GM21423 (cell line): ENCODE measurements at regions not wholly inside any gene's neighbourhood (a gene's known extent, or its start where the extent isn't known, plus 50 kb on each side); places are given as distances from the start of the nearest gene placed in this dataset.

Source experiments
- ATAC-seq: cut with Tn5 transposase; IDR thresholded peaks from one replicate; pipeline ENCODE4 v1.9.1; 2021; ENCODE audit warnings: mild to moderate bottlenecking, moderate library complexity; ENCODE audit not compliant: unreplicated experiment

DNA sequence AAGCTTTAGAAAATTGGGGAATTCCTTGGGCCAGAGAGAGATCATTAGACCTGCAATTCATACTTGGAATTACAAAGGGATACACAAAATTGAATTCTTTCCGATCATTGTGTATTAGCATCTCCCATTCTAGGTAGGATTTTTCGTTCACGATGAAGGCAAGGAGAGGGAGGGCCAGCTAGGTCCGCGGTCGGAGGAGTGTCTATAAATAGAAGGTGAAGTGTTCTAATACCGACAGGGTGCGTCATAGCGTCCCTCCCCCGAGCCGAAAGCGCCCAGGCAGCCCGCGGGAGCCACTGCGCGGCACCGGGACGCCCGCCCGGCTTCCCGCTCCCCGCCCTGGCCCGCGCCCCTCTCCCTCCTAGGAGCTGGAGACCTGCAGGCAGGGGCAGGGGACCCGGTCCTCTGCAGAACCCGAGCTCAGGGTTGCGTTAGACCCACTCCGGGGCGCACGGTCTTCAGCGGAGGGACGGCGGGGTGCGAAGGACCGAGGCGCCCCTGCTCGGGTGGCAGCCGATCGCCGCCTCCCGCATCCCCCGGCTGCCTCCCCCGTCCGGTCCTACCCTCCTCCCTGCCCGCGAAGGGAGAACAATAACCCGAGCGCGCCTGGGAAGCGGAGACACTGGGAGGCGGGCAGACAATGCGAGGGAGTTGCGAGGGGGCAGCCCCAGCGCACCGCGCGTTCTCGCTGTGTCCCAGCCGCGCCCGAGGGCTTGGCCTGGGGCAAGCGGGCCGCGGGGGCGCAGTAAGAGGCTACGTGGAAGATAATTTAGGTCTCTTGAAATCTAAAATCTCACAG lies 114.2 kb upstream of the SERTAD2 start:
- ATAC-seq = peak; percentile 86

DNA sequence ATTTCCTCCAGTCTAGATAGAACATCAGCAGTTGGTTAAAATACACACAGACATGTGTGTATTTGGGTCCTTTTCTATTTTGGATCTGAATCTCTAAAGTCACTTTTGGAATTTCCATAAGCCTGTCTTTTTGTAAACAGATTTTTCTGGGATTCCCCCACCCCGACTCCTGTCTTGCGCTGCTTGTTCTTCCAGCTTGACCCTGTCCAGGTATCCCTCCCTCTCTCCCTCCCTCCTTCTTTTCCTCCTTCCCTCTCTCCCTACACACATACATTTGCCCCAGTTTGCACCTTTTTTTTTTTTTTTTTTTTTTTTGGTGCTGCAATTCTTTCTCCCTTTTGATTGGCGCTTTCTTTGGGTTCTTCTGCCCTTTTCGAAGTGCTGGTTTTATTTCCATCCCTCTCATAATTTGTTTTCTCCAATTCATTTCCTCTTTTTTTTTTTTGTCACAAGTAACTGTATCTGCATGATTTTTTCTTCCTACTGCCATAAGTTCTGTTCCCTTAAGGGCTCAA lies 114.8 kb upstream of the SERTAD2 start:
- ATAC-seq = no peak

DNA sequence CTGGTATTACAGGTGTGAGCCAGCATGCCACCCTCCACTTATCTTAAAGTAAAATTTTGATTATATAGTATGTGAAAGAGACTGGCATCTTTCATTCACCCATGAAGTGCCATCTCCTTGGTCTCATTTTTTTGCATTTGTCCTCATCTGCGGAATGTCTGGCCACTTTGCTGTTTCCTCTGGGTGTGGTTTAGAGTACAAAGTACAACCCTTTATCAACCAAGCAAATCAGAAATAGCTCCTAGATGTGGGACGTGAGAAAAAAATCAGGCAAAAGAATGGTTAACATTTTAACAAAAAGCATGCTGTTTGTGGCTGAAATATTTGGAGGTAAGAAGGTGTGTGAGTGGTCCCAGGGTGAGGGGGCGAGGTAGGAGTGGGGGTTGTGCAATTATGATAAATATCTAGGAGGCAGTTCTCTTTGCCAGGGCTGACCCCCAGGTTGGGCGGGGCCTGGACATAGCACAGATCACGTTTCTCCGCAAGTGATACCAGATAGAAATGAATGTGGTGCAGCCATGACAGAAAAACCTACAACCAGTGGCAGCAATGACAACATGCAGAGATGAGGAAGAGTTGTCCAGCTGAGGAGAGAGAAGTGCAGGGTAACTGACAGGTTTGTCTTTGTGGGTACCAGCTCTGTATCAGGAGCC lies 115.8 kb upstream of the SERTAD2 start:
- no peak for ATAC-seq

DNA sequence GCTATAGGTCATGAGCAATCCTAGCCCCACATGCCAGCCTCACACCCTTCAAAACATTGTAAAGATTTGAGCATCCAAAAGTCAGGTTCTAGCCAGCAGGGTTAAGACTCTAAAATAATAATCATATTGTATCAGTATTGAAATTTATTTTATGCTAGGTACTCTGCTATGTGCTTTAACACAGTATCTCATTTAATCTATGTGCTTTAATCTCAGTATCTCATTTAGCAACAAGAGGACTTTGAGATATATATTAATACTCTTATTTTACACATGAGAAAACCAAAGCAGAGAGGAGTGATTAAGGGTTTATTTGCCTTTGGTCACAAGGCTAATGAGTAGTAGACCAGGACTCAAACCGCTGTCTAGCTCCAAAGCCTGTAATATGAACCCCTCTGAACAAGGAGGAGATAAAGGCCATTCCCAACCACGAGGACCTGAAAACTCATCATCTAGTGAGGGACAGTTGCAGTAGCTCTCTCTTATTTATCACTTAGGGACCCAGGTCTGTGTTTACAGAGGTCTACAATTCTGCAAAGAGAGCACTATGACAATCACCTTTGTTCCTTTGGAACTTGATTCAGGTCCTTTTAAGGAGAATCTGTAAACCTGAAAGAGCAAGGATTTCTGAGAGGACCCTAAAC lies 116.5 kb upstream of the SERTAD2 start:
- no peak for ATAC-seq

DNA sequence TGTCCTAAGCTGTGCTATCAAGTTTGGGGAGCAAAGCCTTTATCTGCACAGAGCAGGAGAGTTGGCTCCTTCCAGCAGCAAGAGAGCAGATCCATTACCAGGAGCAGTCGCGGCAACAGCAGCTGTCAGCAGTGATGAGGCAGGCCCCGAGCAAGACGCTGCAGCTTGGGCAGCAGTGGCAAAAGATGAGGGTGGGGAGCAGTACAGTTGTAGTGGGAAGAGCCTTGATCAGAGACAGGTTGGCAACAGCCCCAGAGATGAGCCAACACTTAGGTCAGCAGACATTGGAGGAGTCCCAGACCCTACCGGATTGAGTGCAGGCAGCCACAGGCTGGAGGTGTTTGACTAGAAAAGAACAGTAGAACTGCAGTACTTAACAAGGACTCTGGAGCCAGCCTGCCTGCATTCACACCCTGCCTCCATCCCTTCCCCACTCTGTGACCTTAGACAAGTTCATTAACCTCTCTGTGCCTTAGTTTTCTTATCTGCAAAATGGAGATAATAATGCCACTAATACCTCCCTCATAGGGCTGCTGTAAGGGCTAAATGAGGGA lies 117.1 kb upstream of the SERTAD2 start:
- ATAC-seq = no peak

DNA sequence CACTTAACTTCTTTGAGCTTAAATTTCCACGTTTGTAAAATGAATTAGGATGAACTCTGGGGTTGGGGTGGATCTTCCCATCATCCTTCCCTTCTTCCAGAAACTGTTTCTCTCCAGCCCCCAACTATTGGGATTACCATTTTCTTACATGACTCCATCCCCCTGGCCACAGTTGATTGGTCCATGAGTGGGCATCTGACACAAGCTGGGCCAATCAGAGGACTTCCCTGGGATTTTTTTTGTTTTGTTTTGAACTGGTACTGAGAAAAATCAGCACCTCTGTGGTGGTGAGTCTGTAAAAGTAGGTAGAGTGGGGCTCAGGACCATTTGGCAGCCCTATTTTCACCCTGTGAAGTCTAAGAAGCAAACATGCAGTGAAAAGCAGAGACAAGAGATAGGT lies 118.0 kb upstream of the SERTAD2 start:
- ATAC-seq = no peak

DNA sequence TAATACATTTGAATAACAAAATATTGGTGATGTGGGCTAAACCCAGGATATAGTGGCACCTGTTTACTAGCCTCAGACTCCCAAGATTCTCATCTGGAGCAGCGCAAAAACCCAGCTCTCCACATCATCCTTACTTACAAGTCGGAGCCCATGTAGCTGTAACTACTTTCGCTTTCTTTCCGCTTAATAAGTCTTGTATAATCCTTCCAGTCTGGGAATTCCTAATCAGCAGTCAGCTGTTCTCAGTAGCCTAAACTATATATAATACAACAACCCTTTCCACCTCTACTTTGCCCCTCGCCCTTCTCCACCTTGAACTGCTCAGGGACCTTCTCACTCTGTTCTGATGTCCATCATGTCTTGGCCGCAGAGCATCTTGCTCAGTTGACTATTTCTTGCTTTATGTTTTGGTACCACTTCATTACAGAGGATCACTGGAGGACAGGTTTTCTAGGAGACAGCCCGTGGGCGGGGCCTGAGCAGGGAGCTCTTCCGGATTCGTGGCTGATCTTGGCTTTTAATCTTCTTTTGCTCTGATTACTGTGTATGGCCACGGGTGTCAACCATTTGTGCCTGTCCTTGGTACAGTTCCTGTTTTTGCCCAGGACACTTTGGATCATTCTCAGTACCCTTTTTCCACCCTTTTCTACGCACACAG lies 119.9 kb upstream of the SERTAD2 start:
- ATAC-seq = no peak

DNA sequence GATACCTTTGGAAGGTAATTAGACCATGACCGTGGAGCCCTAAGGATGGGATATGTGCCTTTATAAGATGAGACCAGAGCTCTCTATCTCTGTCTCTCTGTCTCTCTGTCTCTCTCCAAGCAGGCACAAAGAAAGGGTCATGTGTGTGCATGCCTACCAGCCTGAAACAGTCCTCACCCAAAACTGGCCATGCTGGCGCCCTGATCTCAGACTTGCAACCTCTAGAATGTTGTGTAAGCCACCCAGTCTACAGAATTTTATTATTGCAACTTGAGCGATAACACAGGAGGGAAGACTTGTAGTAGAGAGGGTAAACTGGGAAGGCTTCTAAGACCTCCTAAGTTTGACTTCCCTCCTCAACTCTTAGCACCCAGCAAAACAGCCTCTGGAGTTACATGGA lies 124.1 kb upstream of the SERTAD2 start:
- ATAC-seq = no peak

DNA sequence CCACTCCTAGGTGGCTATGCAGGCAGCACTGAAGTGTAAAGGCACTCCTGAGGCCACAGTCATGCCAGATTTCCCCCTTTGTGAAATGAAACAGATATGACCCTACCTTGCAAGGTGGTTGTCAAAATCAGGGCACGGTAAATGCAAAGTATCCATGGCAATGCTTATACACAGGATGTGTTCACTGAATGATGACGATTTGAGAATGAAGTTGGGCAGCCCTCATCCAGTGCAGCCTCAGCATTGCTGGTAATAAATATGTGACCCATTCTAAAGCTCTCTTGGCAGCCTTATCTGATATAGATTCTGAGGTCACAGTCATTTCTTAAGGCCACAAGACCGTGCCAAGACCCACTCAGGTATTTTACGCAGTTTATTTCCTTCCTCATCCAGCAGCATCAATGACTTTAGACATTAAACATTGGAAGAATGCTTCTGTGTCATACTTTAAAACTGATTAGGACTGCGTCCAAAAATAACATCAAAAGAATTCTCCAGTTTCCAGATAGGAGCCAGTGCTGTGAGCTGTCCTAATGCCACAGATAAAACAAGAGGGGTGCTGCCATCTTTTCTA lies 125.5 kb upstream of the SERTAD2 start:
- no peak for ATAC-seq

DNA sequence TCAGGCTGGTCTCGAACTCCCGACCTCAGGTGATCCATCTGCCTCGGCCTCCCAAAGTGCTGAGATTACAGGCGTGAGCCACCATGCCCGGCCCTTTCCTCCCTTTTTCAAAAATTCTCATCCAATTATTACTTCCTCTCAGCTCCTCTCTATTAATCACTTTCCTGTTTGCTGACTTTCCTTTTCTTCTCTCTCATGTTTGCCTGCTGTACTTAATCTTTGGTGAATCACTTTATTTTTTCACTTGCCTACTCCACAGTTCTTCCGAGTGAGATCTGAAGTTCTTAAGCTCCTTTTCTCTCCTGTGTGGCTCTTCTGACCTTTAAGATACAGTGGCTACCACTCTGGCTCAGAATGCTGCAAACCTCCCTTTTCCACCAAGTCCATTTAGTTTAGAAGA lies 126.3 kb upstream of the SERTAD2 start:
- ATAC-seq = no peak

DNA sequence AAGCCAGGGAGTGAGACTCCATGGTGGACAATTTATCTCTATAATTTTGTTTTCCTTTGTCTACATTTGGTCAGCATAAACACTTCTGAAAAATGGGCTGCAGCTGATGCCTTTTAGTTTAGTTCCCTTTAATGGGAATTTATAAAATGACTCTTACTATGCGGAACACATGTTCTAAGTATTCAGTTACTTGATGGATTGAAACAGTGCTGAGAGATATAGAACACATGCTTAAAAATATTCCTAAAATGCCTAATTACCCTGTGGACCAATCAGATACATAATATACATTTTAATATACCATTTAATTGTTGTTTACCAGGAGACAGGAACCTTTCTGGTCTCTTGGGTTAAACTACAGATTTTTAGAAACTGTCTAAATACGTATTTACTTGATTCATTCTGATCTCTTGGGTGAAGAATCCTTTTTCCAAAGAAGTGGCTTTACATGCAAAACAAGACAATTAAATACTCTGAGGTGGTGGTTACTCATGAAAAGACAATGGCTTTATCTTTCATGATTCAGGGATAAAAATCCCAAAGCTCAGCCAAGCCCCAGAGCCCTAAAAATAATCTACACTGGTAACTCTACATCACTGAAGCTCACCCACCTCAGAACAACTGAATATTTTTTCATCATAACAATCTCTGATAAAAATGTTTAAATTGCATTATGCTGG lies 128.1 kb upstream of the SERTAD2 start:
- ATAC-seq = no peak

DNA sequence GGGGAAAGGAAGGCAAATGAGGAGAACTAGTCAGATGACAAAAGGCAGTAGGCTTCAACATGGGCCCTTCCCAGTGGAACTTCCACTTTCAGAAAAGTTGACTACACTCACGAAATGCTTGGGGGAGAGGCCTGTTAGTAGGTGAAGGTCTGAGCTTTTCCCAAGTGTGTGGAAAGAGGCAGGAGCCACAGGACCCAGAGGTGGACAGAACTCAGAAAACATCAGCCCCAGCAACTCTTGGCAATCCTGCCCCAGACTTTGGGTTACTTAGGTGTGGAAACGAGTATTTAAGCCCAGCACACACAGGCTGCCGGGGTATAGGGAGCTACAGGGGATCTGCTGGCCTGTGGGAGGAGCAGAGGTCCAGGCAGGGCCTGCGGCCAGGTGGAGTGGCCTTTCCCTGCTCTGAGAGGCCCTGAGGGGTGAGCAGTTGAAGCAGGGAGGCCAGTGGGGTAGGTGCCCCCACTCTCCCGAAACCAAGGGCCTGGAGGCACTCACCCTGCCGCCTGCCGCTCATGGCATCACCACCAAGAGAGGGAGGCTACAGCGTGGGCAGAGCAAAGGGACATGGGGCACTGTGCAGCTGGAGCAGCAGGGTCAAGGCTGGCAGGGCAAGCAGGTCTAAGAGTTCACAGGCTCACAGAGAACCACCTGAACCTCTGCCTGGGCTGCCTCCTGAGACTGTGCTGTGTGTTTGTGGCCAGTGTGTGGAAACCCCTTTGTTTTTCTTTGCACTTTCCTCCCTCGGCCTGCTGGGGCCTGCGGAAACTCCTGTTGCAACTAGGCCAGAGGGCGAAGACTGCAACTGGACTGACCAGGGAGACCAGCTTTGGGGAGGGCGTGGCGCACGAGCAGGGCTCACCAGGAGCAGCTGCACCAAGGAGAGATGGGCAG lies 130.7 kb upstream of the SERTAD2 start:
- no peak for ATAC-seq

DNA sequence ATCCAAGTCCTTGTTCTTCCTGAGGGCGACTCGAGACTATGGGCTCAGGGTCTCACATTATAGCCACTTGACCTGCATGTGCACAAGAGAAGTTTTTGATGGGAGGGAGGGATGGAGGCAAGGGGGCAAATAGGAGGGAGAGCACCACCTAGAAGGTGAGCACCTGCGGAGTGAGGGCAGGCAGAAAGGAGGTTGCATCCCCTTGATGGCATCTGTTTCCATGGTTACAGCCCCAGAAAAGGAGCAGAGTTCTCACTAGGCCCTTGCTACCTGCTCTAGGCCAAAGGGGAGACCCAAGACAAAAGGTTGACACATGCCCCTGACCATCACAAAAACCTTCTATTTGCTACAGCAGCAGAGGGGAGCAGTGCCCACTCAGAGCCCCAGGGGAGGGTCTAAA lies 131.5 kb upstream of the SERTAD2 start:
- ATAC-seq = no peak

DNA sequence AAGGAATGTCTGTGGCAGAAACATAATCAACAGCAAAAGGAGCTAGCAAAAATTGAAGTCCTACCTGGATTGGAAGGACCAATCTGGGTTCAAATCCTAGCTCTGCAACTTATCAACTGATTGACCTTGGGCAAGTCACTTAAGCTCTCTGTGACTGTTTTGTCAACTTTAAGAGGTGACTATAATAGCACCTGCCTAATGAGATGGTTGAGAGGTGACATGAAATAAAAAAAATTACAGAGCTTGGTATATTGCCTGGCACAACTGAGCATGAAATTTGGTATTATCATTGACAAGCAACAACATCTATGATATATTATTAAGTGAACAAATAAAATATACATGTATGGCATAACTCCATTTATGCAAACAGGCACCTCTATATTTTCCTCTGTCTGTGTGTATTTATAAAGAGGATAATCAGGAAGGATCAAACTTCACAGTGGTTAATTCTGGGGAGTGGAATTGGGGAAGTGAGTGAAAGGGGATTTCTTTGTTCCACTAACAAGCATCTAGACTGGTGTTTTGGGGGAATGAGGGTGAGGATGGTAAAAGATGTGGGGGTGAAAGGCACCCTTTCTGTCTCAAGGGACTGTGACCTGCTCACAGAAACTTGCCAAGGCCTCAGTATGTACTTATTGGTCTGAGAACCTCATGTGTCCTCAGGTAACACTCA lies 132.8 kb upstream of the SERTAD2 start:
- ATAC-seq = no peak

DNA sequence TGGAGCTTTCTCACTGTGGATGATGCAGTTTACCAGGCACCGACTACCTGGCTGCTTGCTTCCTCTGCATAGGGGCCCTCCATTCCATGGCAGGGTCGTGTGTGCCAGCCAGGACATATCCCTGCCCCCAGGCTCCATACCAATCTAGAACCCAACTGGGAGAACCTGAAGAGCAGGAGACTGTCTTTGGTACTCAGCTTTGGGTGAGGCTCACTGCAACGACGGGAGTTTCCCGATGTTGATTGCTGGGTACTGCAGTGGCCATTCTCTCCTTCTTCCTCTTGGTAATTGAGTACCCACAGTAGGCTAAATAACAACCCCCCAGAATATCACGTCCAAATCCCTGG lies 133.3 kb upstream of the SERTAD2 start:
- no peak for ATAC-seq

DNA sequence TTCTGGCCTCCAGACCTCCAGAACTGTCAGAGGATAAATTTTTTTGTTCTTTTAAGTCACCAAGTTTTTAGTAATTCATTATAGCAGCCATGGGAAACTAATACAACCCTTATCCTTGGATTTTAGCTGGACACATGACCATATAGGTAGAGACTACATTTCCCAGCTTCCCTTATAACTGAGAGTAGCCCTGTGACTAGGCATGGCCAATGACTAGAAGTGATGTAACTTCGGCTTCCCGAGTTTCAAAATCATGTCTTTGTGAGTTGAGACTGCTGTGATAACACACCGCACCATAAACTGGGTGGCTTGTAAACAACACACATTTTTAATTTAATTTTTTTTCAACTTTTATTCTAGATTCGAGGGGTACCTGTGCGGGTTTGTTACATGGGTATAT lies 134.0 kb upstream of the SERTAD2 start:
- ATAC-seq = no peak

DNA sequence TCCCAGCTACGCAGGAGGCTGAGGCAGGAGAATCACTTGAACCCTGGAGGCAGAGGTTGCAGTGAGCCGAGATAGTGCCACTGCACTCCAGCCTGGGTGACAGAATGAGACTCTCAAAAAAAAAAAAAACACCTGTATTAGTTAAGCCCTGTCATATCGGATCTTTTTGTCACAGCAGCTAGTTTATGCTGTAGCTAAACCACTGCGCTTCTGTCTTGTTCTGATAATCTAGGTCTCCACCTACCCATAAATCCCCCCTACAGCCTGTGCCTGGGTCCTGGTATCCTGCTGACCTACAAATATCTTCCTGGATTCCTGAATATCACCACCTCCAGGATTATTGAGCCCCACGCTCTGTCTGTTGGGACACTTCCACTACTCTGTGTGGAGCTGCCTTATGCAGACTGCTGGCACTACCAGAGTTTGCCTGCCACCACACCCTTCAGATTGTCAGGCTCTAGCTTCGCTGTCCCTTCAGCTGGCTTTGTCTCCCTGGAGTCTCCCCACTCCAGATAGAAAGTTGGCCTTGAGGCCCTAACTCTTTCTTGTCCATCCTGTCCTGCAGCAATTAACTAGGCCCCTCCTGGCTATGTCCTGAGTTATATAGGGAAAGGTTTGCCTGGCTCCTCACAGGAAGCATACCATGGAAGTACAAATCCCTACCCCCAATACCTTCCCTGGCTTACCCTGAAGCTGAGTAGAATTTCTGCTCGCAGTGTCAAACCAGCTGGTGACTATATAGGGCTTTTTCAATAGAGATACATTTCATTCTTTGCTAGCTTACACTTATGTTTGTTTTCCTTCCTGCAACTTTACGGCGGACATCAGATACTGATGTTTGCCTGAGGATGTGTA lies 136.0 kb upstream of the SERTAD2 start:
- ATAC-seq = no peak

DNA sequence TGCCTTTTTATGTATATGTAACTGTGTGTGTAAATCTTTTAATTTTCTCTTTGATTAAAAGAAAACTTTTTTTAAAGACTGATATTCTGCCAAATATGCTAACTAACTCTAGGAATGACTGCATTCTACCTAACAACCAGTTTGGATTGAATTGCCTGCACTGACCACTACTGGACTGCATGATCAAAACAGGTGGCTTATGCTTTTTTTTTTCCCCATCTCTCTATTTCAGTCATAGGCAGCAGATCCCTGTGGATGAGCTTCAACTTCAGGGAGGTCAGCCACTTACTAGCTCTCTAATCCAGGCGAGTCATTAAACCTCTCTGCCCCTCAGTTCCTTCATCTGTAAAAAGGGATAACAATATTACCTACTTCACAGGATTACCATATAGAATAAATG lies 138.6 kb upstream of the SERTAD2 start:
- ATAC-seq = no peak
